H9 (cell line): ENCODE measurements at regions not wholly inside any gene's neighbourhood (a gene's known extent, or its start where the extent isn't known, plus 50 kb on each side); places are given as distances from the start of the nearest gene placed in this dataset.

Experiments used
- DNase-seq: peaks from one replicate; pipeline ENCODE4 v3.0.0-alpha.2; 2017
- H2AFZ ChIP-seq: one replicate; pipeline ENCODE4 v1.6.1; 2013; ENCODE audit warnings: mild to moderate bottlenecking, low read length, control low read depth, moderate library complexity
- H2AK5ac ChIP-seq: 2 replicates; pipeline ENCODE4 v1.6.1; 2013; ENCODE audit warnings: low read length, control low read depth, mixed read lengths; ENCODE audit not compliant: insufficient read length
- H2BK120ac ChIP-seq: one replicate; pipeline ENCODE4 v1.6.1; 2013; ENCODE audit warnings: low read depth, mild to moderate bottlenecking, low read length, control low read depth, inconsistent platforms; ENCODE audit not compliant: poor library complexity, severe bottlenecking
- H2BK12ac ChIP-seq: 2 replicates; pipeline ENCODE4 v1.6.1; 2013; ENCODE audit warnings: low read length, control low read depth, mixed read lengths, low read depth; ENCODE audit not compliant: insufficient read length
- H2BK15ac ChIP-seq: 2 replicates; pipeline ENCODE4 v1.6.1; 2013; ENCODE audit warnings: low read depth, low read length, control low read depth
- H2BK20ac ChIP-seq: one replicate; pipeline ENCODE4 v1.6.1; 2013; ENCODE audit warnings: low read depth, mild to moderate bottlenecking, low read length, control low read depth, inconsistent platforms; ENCODE audit not compliant: poor library complexity, severe bottlenecking
- H2BK5ac ChIP-seq: 2 replicates; pipeline ENCODE4 v1.6.1; 2013; ENCODE audit warnings: low read length, control low read depth, mixed read lengths; ENCODE audit not compliant: insufficient read length
- H3K14ac ChIP-seq: 2 replicates; pipeline ENCODE4 v1.6.1; 2013; ENCODE audit warnings: low read length, control low read depth; ENCODE audit not compliant: insufficient read depth
- H3K18ac ChIP-seq: 2 replicates; pipeline ENCODE4 v1.6.1; 2013; ENCODE audit warnings: low read depth, mild to moderate bottlenecking, mixed read lengths, low read length, control low read depth; ENCODE audit not compliant: insufficient read length
- H3K23ac ChIP-seq: 2 replicates; pipeline ENCODE4 v1.6.1; 2013; ENCODE audit warnings: low read length, control low read depth, mixed read lengths, low read depth; ENCODE audit not compliant: insufficient read length
- H3K23me2 ChIP-seq: 2 replicates; pipeline ENCODE4 v1.6.1; 2013; ENCODE audit warnings: low read depth, mild to moderate bottlenecking, mixed read lengths, low read length, control low read depth; ENCODE audit not compliant: insufficient read length, poor library complexity, severe bottlenecking
- H3K27ac ChIP-seq: 2 replicates; pipeline ENCODE4 v1.5.1; 2013; ENCODE audit warnings: low read length, control low read depth, mixed read lengths, low read depth; ENCODE audit not compliant: insufficient read length
- H3K27me3 ChIP-seq: 2 replicates; pipeline ENCODE4 v1.6.1; 2013; ENCODE audit warnings: low read length, control low read depth, inconsistent platforms; ENCODE audit not compliant: insufficient read depth
- H3K4ac ChIP-seq: 2 replicates; pipeline ENCODE4 v1.6.1; 2013; ENCODE audit warnings: low read depth, mild to moderate bottlenecking, control low read depth, inconsistent platforms, low read length, moderate library complexity
- H3K4me1 ChIP-seq: 2 replicates; pipeline ENCODE4 v1.6.1; 2013; ENCODE audit warnings: low read length, control low read depth, inconsistent platforms; ENCODE audit not compliant: insufficient read depth
- H3K4me2 ChIP-seq: 2 replicates; pipeline ENCODE4 v1.6.1; 2013; ENCODE audit warnings: low read length, control low read depth, mixed read lengths; ENCODE audit not compliant: insufficient read length, insufficient read depth
- H3K56ac ChIP-seq: 2 replicates; pipeline ENCODE4 v1.6.1; 2013; ENCODE audit warnings: low read depth, mild to moderate bottlenecking, mixed read lengths, low read length, control low read depth; ENCODE audit not compliant: insufficient read length
- H3K79me1 ChIP-seq: 2 replicates; pipeline ENCODE4 v1.6.1; 2013; ENCODE audit warnings: low read depth, mild to moderate bottlenecking, moderate library complexity, low read length, control low read depth, inconsistent platforms; ENCODE audit not compliant: insufficient read depth, poor library complexity, severe bottlenecking
- H3K79me2 ChIP-seq: 2 replicates; pipeline ENCODE4 v1.6.1; 2013; ENCODE audit warnings: low read length, control low read depth, inconsistent platforms; ENCODE audit not compliant: insufficient read depth
- H3K9ac ChIP-seq: 2 replicates; pipeline ENCODE4 v1.6.1; 2013; ENCODE audit warnings: low read length, control low read depth, mixed read lengths; ENCODE audit not compliant: insufficient read length; ENCODE audit errors: extremely low read depth
- H3K9me3 ChIP-seq: one replicate; pipeline ENCODE4 v1.6.1; 2013; ENCODE audit warnings: low read depth, low read length, inconsistent platforms; ENCODE audit not compliant: control insufficient read depth
- H3T11ph ChIP-seq: one replicate; pipeline ENCODE4 v1.6.1; 2013; ENCODE audit warnings: mild to moderate bottlenecking, low read length, control low read depth, inconsistent platforms
- H4K20me1 ChIP-seq: one replicate; pipeline ENCODE4 v1.6.1; 2013; ENCODE audit not compliant: control insufficient read depth, insufficient read length, insufficient read depth
- H4K5ac ChIP-seq: 2 replicates; pipeline ENCODE4 v1.6.1; 2013; ENCODE audit warnings: low read depth, mild to moderate bottlenecking, mixed read lengths, low read length, control low read depth; ENCODE audit not compliant: insufficient read length
- H4K8ac ChIP-seq: replicated peaks from 2 replicates; pipeline ENCODE4 v1.6.1; 2013; ENCODE audit warnings: low read length, control low read depth, mixed read lengths, low read depth; ENCODE audit not compliant: insufficient read length
- H4K91ac ChIP-seq: 2 replicates; pipeline ENCODE4 v1.6.1; 2013; ENCODE audit warnings: low read depth, mild to moderate bottlenecking, moderate library complexity, mixed read lengths, low read length, control low read depth; ENCODE audit not compliant: insufficient read length
- H3K27ac Mint-ChIP-seq, 3 experiments: 2 replicates in 2 of 3; 3 replicates in 1 of 3; pipeline ENCODE4 v1.8.0; 2020 to 2021; ENCODE audit warnings: mixed read lengths in 3 of 3, mild to moderate bottlenecking in 1 of 3, moderate library complexity in 1 of 3
- H3K27me3 Mint-ChIP-seq: 2 replicates; pipeline ENCODE4 v1.8.0; 2021; ENCODE audit warnings: low read depth, mild to moderate bottlenecking, moderate library complexity, mixed read lengths
- H3K36me3 Mint-ChIP-seq, 3 experiments: 2 replicates in 2 of 3; 3 replicates in 1 of 3; pipeline ENCODE4 v1.8.0; 2020 to 2021; ENCODE audit warnings: low read depth in 3 of 3, mixed read lengths in 3 of 3; ENCODE audit not compliant: insufficient read depth in 1 of 3
- H3K4me1 Mint-ChIP-seq, 2 experiments: 2 replicates each; pipeline ENCODE4 v1.8.0; 2020; ENCODE audit warnings: mixed read lengths in 2 of 2
- H3K4me3 Mint-ChIP-seq, 2 experiments: 2 replicates in 1 of 2; 3 replicates in 1 of 2; pipeline ENCODE4 v1.8.0; 2020 to 2021; ENCODE audit warnings: mild to moderate bottlenecking in 2 of 2, mixed read lengths in 2 of 2, moderate library complexity in 1 of 2
- H3K9me3 Mint-ChIP-seq, 2 experiments: 2 replicates in 1 of 2; 3 replicates in 1 of 2; pipeline ENCODE4 v1.8.0; 2020; ENCODE audit warnings: mild to moderate bottlenecking in 2 of 2, mixed read lengths in 2 of 2, moderate library complexity in 1 of 2
- WGBS: extraction: QIAGEN DNeasy Blood & Tissue Kit; methylation state at CpG from one replicate; pipeline ENCODE4 v1.1.7; 2013; ENCODE audit warnings: missing lambda C conversion rate, low lambda C conversion rate, mixed read lengths; ENCODE audit not compliant: insufficient read length; ENCODE audit errors: extremely low coverage; 5-methylcytosine and 5-hydroxymethylcytosine counted together
- TF ChIP-seq, protein P1 (sequence below): fragments of 200-600 bp; sonication (generic); conservative IDR thresholded peaks from 3 replicates; pipeline ENCODE4 v1.8.0; 2021; ENCODE audit warnings: antibody characterized with exemption, mild to moderate bottlenecking

DNA sequence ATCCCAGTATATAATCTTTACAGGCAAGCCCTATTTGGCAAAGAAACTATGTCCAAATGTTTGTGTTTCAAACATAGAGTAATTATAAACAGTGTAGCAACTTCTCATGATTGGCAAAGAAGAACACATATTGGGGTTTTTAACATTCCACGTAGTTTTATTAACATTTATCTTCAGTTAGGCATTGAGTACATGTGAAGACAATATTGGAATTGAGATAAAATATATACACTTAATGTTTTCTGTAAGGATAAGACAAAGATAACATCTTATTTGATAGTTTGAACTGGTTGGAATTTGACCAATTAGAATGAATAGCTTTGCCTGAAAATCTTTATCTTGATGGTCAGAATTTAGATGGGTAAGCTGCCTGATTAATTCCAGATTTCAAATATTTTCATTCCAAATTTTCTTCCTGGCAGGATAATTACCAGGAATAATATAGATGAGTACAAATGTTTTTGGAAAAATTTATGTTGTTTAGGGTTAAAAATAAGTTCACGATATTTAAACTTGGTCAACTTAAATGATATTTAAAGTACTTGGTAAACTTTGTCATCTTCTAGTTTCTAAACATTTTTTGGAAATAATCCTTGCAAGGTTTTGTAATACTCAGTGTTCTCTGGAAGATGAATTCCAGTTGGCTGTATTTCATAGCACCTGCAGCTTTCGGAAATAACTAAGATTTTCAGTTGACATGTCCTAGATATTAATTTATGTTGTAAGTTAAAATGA lies 536.5 kb upstream of the SPRY2 start:
- Histone ChIP-seq H4K20me1 (no peaks in the 10 kb centered on the region), H2AFZ (no peak overlapping the region), H3K18ac (no peak overlapping the region), H4K5ac (no peak overlapping the region), H3K9ac (no peak overlapping the region), H2BK120ac (no peak overlapping the region), H3K27me3 (no peaks in the 10 kb centered on the region; the same call in 1 of the 2 replicates), H3K14ac (no peak overlapping the region), H2BK5ac (no peak overlapping the region), H3K23ac (no peak overlapping the region), H3T11ph (no peak overlapping the region), H3K79me2 (no peaks in the 10 kb centered on the region), H3K4me1 (peaks cover 3% of the 10 kb centered on the region; the same call in 1 of the 2 replicates), H3K4me2 (no peak overlapping the region), H3K56ac (no peak overlapping the region), H3K9me3 (no peaks in the 10 kb centered on the region), H3K79me1 (no peaks in the 10 kb centered on the region), H2BK15ac (no peak overlapping the region), H4K8ac (no peak overlapping the region), H3K27ac (no peak overlapping the region), H2AK5ac (no peak overlapping the region), H2BK20ac (no peak overlapping the region), H3K4ac (no peak overlapping the region), H4K91ac (no peak overlapping the region), H2BK12ac (no peak overlapping the region), H3K23me2 (no peaks in the 10 kb centered on the region)
- H3K27me3 Mint-ChIP-seq: no peaks in the 10 kb centered on the region
- no peaks in the 10 kb centered on the region; a peak in 1 of 7 replicates for H3K36me3 Mint-ChIP-seq
- TF ChIP-seq, protein P1, sequence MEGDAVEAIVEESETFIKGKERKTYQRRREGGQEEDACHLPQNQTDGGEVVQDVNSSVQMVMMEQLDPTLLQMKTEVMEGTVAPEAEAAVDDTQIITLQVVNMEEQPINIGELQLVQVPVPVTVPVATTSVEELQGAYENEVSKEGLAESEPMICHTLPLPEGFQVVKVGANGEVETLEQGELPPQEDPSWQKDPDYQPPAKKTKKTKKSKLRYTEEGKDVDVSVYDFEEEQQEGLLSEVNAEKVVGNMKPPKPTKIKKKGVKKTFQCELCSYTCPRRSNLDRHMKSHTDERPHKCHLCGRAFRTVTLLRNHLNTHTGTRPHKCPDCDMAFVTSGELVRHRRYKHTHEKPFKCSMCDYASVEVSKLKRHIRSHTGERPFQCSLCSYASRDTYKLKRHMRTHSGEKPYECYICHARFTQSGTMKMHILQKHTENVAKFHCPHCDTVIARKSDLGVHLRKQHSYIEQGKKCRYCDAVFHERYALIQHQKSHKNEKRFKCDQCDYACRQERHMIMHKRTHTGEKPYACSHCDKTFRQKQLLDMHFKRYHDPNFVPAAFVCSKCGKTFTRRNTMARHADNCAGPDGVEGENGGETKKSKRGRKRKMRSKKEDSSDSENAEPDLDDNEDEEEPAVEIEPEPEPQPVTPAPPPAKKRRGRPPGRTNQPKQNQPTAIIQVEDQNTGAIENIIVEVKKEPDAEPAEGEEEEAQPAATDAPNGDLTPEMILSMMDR: no peak
- no peak for DNase-seq
- H3K27ac Mint-ChIP-seq: no peak overlapping the region
- 100% methylated on average over 1 of the region's 3 CpGs for WGBS
- peaks cover 11 to 12% of the 10 kb centered on the region in 2 experiments for H3K4me1 Mint-ChIP-seq
- H3K9me3 Mint-ChIP-seq: no peaks in the 10 kb centered on the region
- no peak overlapping the region for H3K4me3 Mint-ChIP-seq
